ENCODE measurements at regions not wholly inside any gene's neighbourhood (a gene's known extent, or its start where the extent isn't known, plus 50 kb on each side); places are given as distances from the start of the nearest gene placed in this dataset.

DNA sequence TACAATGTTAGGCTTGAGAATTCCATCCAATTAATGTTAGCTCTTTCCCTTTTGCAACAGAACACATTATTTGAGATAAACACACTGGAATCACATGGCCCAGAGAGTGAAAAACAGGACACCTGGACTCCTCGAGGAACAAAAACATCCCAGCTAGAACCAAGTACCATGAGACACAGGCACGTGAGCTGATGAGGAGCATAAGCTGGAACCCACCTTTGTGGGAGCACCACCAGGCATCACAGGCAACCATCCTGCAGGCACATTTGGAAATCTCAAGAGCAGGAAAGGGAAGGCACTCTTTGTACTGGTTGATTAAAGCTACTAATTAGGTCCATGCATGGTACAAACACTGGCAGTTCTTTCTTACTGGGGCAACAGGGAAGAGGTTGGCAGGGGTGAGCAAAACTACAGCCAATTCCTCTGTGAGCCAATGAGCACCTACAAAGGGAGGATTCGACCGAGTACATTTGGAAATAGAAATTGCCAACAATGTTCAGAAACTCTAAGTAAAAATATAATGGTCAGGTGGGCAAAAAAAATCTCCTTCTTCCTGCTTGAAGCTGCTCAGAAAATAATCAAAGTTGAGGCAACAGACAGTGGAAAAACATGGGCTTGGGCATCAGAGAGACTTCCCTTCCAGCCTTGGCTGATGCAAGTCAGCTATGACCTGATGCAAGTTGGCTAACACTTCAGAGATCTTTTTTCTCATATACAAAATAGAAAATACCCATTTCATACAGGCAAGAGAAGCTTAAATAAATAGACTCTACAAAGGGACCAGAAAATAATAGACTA is 216.7 kb downstream of the NUAK1 start:
- no peak overlapping the region for H3K4me2 ChIP-seq (ENCODE audit: extremely low read depth, insufficient read depth, low read length)
- no peaks in the 10 kb centered on the region for H3K4me1 ChIP-seq (ENCODE audit: control insufficient read depth, extremely low read depth, insufficient read depth, low read length)
- no peaks in the 10 kb centered on the region for H3K79me2 ChIP-seq (ENCODE audit: control insufficient read depth, insufficient read depth, low read length)
- TF ChIP-seq, protein P1, sequence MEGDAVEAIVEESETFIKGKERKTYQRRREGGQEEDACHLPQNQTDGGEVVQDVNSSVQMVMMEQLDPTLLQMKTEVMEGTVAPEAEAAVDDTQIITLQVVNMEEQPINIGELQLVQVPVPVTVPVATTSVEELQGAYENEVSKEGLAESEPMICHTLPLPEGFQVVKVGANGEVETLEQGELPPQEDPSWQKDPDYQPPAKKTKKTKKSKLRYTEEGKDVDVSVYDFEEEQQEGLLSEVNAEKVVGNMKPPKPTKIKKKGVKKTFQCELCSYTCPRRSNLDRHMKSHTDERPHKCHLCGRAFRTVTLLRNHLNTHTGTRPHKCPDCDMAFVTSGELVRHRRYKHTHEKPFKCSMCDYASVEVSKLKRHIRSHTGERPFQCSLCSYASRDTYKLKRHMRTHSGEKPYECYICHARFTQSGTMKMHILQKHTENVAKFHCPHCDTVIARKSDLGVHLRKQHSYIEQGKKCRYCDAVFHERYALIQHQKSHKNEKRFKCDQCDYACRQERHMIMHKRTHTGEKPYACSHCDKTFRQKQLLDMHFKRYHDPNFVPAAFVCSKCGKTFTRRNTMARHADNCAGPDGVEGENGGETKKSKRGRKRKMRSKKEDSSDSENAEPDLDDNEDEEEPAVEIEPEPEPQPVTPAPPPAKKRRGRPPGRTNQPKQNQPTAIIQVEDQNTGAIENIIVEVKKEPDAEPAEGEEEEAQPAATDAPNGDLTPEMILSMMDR (conservative IDR thresholded peaks at IDR 0.05 in 1 of 2, IDR thresholded peaks at IDR 0.05 in 1 of 2; ENCODE audit: low read depth in 1 of 2, low read length in 2 of 2) = no peak
- TF ChIP-seq EZH2 (IDR thresholded peaks at IDR 0.05; ENCODE audit: low read length, missing control alignments) = no peak
- H3K9me3 ChIP-seq (ENCODE audit: control insufficient read depth, insufficient read depth, low read depth, low read length) = no peaks in the 10 kb centered on the region
- H4K20me1 ChIP-seq (ENCODE audit: control insufficient read depth, extremely low read depth, insufficient read depth, low read length) = no peaks in the 10 kb centered on the region
- H3K9ac ChIP-seq (ENCODE audit: insufficient read depth, low read length) = no peak overlapping the region
- H3K27me3 ChIP-seq (ENCODE audit: control insufficient read depth, insufficient read depth, low read length) = no peaks in the 10 kb centered on the region
- DNase-seq (ENCODE audit: low read depth in 2 of 2) = peak in 1 of 2 donors; percentile 60
- no peak overlapping the region for H3K4me3 ChIP-seq (replicated peaks in 1 of 4; ENCODE audit: control extremely low read depth in 1 of 4, insufficient read depth in 1 of 4, low read depth in 3 of 4, low read length in 4 of 4)
- no peaks in the 10 kb centered on the region for H3K36me3 ChIP-seq (ENCODE audit: control insufficient read depth, insufficient read depth, low read length)
- H2AFZ ChIP-seq (ENCODE audit: low read length) = no peak overlapping the region
- H3K27ac ChIP-seq (ENCODE audit: insufficient read depth, low read length) = no peak overlapping the region

DNA sequence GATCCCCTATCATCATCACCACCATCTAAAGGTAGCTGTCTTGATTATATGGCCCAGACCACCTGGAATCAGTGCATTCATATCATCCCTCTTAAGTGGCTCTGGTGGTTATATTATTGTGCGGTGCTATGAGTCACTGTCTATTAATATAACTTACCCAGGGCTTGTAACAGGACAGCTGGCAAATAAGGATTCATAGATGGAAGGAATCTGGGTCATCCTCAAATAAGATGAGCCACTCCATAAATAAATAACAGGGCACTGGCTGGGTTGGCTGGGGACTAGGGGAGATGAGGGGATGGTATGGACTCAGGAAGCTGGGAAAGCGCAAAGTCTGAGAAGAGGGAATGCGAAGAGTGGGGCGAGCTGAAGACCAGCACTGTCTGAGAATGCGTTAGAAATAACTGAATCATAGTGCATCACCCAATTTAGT is 216.1 kb downstream of the NUAK1 start:
- Histone ChIP-seq H3K9ac (ENCODE audit: insufficient read depth, low read length) (no peak overlapping the region), H3K4me2 (ENCODE audit: extremely low read depth, insufficient read depth, low read length) (no peak overlapping the region), H3K9me3 (ENCODE audit: control insufficient read depth, insufficient read depth, low read depth, low read length) (no peaks in the 10 kb centered on the region), H2AFZ (ENCODE audit: low read length) (no peak overlapping the region), H3K4me3 (replicated peaks in 1 of 4; ENCODE audit: control extremely low read depth in 1 of 4, insufficient read depth in 1 of 4, low read depth in 3 of 4, low read length in 4 of 4) (no peak overlapping the region), H3K27ac (ENCODE audit: insufficient read depth, low read length) (no peak overlapping the region), H4K20me1 (ENCODE audit: control insufficient read depth, extremely low read depth, insufficient read depth, low read length) (no peaks in the 10 kb centered on the region), H3K36me3 (ENCODE audit: control insufficient read depth, insufficient read depth, low read length) (no peaks in the 10 kb centered on the region), H3K4me1 (ENCODE audit: control insufficient read depth, extremely low read depth, insufficient read depth, low read length) (no peaks in the 10 kb centered on the region), H3K27me3 (ENCODE audit: control insufficient read depth, insufficient read depth, low read length) (no peaks in the 10 kb centered on the region), H3K79me2 (ENCODE audit: control insufficient read depth, insufficient read depth, low read length) (no peaks in the 10 kb centered on the region)
- TF ChIP-seq, protein P1 (conservative IDR thresholded peaks at IDR 0.05 in 1 of 2, IDR thresholded peaks at IDR 0.05 in 1 of 2; ENCODE audit: low read depth in 1 of 2, low read length in 2 of 2) = no peak
- TF ChIP-seq EZH2 (IDR thresholded peaks at IDR 0.05; ENCODE audit: low read length, missing control alignments) = no peak
- peak; percentile 73 to 92 for DNase-seq (ENCODE audit: low read depth in 2 of 2)

- H3K79me2 ChIP-seq (ENCODE audit: control insufficient read depth, insufficient read depth, low read length) = no peaks in the 10 kb centered on the region
- H2AFZ ChIP-seq (ENCODE audit: low read length) = no peak overlapping the region
- H3K4me1 ChIP-seq (ENCODE audit: control insufficient read depth, extremely low read depth, insufficient read depth, low read length) = no peaks in the 10 kb centered on the region
- H3K4me2 ChIP-seq (ENCODE audit: extremely low read depth, insufficient read depth, low read length) = no peak overlapping the region
- H4K20me1 ChIP-seq (ENCODE audit: control insufficient read depth, extremely low read depth, insufficient read depth, low read length) = no peaks in the 10 kb centered on the region
- H3K9me3 ChIP-seq (ENCODE audit: control insufficient read depth, insufficient read depth, low read depth, low read length) = no peaks in the 10 kb centered on the region
- H3K27me3 ChIP-seq (ENCODE audit: control insufficient read depth, insufficient read depth, low read length) = no peaks in the 10 kb centered on the region
- no peak overlapping the region for H3K27ac ChIP-seq (ENCODE audit: insufficient read depth, low read length)
- no peaks in the 10 kb centered on the region for H3K36me3 ChIP-seq (ENCODE audit: control insufficient read depth, insufficient read depth, low read length)
- no peak for DNase-seq (ENCODE audit: low read depth in 2 of 2)
- TF ChIP-seq EZH2 (IDR thresholded peaks at IDR 0.05; ENCODE audit: low read length, missing control alignments) = no peak
- TF ChIP-seq, protein P1 (conservative IDR thresholded peaks at IDR 0.05 in 1 of 2, IDR thresholded peaks at IDR 0.05 in 1 of 2; ENCODE audit: low read depth in 1 of 2, low read length in 2 of 2) = no peak
- H3K4me3 ChIP-seq (replicated peaks in 1 of 4; ENCODE audit: control extremely low read depth in 1 of 4, insufficient read depth in 1 of 4, low read depth in 3 of 4, low read length in 4 of 4) = no peak overlapping the region
- H3K9ac ChIP-seq (ENCODE audit: insufficient read depth, low read length) = no peak overlapping the region
Observed at GRCh38 chr12:105924526-105925208, 214.1 kb downstream of the NUAK1 start.

All from fibroblast of lung (primary cell).